ENCODE measurements at regions not wholly inside any gene's neighbourhood (a gene's known extent, or its start where the extent isn't known, plus 50 kb on each side); places are given as distances from the start of the nearest gene placed in this dataset.

GRCh38 chr14:83470959-83471695 is 1937.5 kb upstream of the SEL1L start:
- no peak for ATAC-seq
- no peak overlapping the region for H3K27ac ChIP-seq
- TF ChIP-seq CTCF (IDR thresholded peaks at IDR 0.05), result no peak
- no peak for TF ChIP-seq POLR2A (IDR thresholded peaks at IDR 0.05)
- no peaks in the 10 kb centered on the region for H3K36me3 ChIP-seq
- DNase-seq, result no peak
- H3K4me3 ChIP-seq, result no peak overlapping the region
- H3K9me3 ChIP-seq, result no peaks in the 10 kb centered on the region
- intact Hi-C loops (cut with DNase I), result no loop called here
- WGBS (ENCODE audit: insufficient coverage, low coverage, low lambda C conversion rate, missing lambda C conversion rate), result 57% methylated on average over 1 of the region's 1 CpG
- no peaks in the 10 kb centered on the region for H3K4me1 ChIP-seq
- H3K27me3 ChIP-seq, result no peaks in the 10 kb centered on the region

- H3K9me3 ChIP-seq, result no peaks in the 10 kb centered on the region
- WGBS (ENCODE audit: insufficient coverage, low coverage, low lambda C conversion rate, missing lambda C conversion rate), result 37% methylated on average over 3 of the region's 3 CpGs
- H3K27me3 ChIP-seq, result no peaks in the 10 kb centered on the region
- ATAC-seq (no peak), DNase-seq (no peak)
- no peak for TF ChIP-seq CTCF (IDR thresholded peaks at IDR 0.05)
- TF ChIP-seq POLR2A (IDR thresholded peaks at IDR 0.05), result no peak
- H3K36me3 ChIP-seq, result no peaks in the 10 kb centered on the region
- H3K4me1 ChIP-seq, result no peaks in the 10 kb centered on the region
- no peak overlapping the region for H3K4me3 ChIP-seq
- intact Hi-C loops (cut with DNase I), result no loop called here
- no peak overlapping the region for H3K27ac ChIP-seq
Observed at GRCh38 chr14:83473416-83474235, 1940.0 kb upstream of the SEL1L start.

GRCh38 chr14:83478741-83479140 is 1945.1 kb upstream of the SEL1L start:
- Histone ChIP-seq H3K9me3 (no peaks in the 10 kb centered on the region), H3K27ac (no peak overlapping the region), H3K36me3 (no peaks in the 10 kb centered on the region), H3K4me1 (no peaks in the 10 kb centered on the region), H3K27me3 (no peaks in the 10 kb centered on the region), H3K4me3 (no peak overlapping the region)
- no peak for DNase-seq
- ATAC-seq, result no peak
- WGBS (ENCODE audit: insufficient coverage, low coverage, low lambda C conversion rate, missing lambda C conversion rate), result 54% methylated on average over 6 of the region's 6 CpGs
- intact Hi-C loops (cut with DNase I), result no loop called here
- TF ChIP-seq POLR2A (IDR thresholded peaks at IDR 0.05), result no peak
- no peak for TF ChIP-seq CTCF (IDR thresholded peaks at IDR 0.05)

GRCh38 chr14:83483063-83483462 is 1949.4 kb upstream of the SEL1L start:
- no peak for TF ChIP-seq CTCF (IDR thresholded peaks at IDR 0.05)
- TF ChIP-seq POLR2A (IDR thresholded peaks at IDR 0.05), result no peak
- Histone ChIP-seq H3K36me3 (no peaks in the 10 kb centered on the region), H3K9me3 (no peaks in the 10 kb centered on the region), H3K27me3 (no peaks in the 10 kb centered on the region), H3K4me3 (no peak overlapping the region), H3K27ac (no peak overlapping the region), H3K4me1 (no peaks in the 10 kb centered on the region)
- intact Hi-C loops (cut with DNase I), result no loop called here
- no peak for ATAC-seq
- DNase-seq, result no peak
- WGBS (ENCODE audit: insufficient coverage, low coverage, low lambda C conversion rate, missing lambda C conversion rate), result 23% methylated on average over 1 of the region's 1 CpG
